ENCODE measurements at regions not wholly inside any gene's neighbourhood (a gene's known extent, or its start where the extent isn't known, plus 50 kb on each side); places are given as distances from the start of the nearest gene placed in this dataset.

GRCh38 chr7:71077743-71078476 lies 54.0 kb upstream of the GALNT17 start:
- Histone ChIP-seq H3K4me3 (ENCODE audit: low read depth, low read length) (no peak overlapping the region), H3K27me3 (ENCODE audit: insufficient read depth, low read depth, severe bottlenecking) (peaks cover 38% of the 10 kb centered on the region), H3K36me3 (no peaks in the 10 kb centered on the region), H3K27ac (no peak overlapping the region), H3K9me3 (ENCODE audit: severe bottlenecking) (peaks cover 12% of the 10 kb centered on the region)
- no peak for TF ChIP-seq CTCF (IDR thresholded peaks at IDR 0.05; ENCODE audit: low read depth, low read length)
- no peak for DNase-seq
